Neutrophil (primary cell): ENCODE measurements at regions not wholly inside any gene's neighbourhood (a gene's known extent, or its start where the extent isn't known, plus 50 kb on each side); places are given as distances from the start of the nearest gene placed in this dataset.

Experiments used
- H3K27ac ChIP-seq: fragments of 200-600 bp; sonication (generic); 2 replicates; pipeline ENCODE4 v1.5.1; 2016; ENCODE audit warnings: mild to moderate bottlenecking, moderate library complexity
- H3K27me3 ChIP-seq: fragments of 200-600 bp; sonication (generic); 2 replicates; pipeline ENCODE4 v1.6.0; 2016; ENCODE audit warnings: mild to moderate bottlenecking
- H3K36me3 ChIP-seq: fragments of 200-600 bp; sonication (generic); 2 replicates; pipeline ENCODE4 v1.5.1; 2017
- H3K4me1 ChIP-seq, 2 experiments: fragments of 200-600 bp in 1 of 2; sonication (generic) in 1 of 2; 1 replicate in 1 of 2; 2 replicates in 1 of 2; pipeline versions ENCODE4 v1.5.1 to v1.6.1; 2013 to 2016; ENCODE audit warnings: low read depth in 1 of 2, low read length in 1 of 2, mild to moderate bottlenecking in 1 of 2, moderate library complexity in 1 of 2; ENCODE audit not compliant: control insufficient read depth in 1 of 2, insufficient read depth in 1 of 2
- H3K4me3 ChIP-seq, 2 experiments: fragments of 200-600 bp in 1 of 2; sonication (generic) in 1 of 2; 1 replicate in 1 of 2; 2 replicates in 1 of 2; pipeline ENCODE4 v1.5.1; 2013 to 2016; ENCODE audit warnings: low read depth in 1 of 2, low read length in 1 of 2, mild to moderate bottlenecking in 1 of 2, moderate library complexity in 1 of 2
- H3K9me3 ChIP-seq: fragments of 200-600 bp; sonication (generic); 2 replicates; pipeline ENCODE4 v1.5.1; 2016
- CTCF ChIP-seq: fragments of 200-600 bp; sonication (generic); IDR thresholded peaks from 2 replicates; pipeline ENCODE4 v1.5.1; 2016; ENCODE audit warnings: antibody characterized with exemption

GRCh38 chr5:5014586-5015235 is 125.4 kb upstream of the ADAMTS16 start:
- H3K27ac ChIP-seq = no peak overlapping the region
- TF ChIP-seq CTCF = no peak
- H3K4me3 ChIP-seq = no peak overlapping the region
- no peaks in the 10 kb centered on the region for H3K27me3 ChIP-seq
- no peaks in the 10 kb centered on the region for H3K4me1 ChIP-seq
- H3K9me3 ChIP-seq = no peaks in the 10 kb centered on the region
- no peaks in the 10 kb centered on the region for H3K36me3 ChIP-seq

- no peak overlapping the region for H3K27ac ChIP-seq
These were observed 122.1 kb upstream of the ADAMTS16 start for GRCh38 chr5:5017827-5018577.

GRCh38 chr5:5018578-5018970 is 121.6 kb upstream of the ADAMTS16 start:
- Histone ChIP-seq H3K27me3 (no peaks in the 10 kb centered on the region), H3K36me3 (no peaks in the 10 kb centered on the region), H3K4me1 (no peaks in the 10 kb centered on the region), H3K27ac (no peak overlapping the region), H3K4me3 (no peak overlapping the region), H3K9me3 (no peaks in the 10 kb centered on the region)
- no peak for TF ChIP-seq CTCF

More at GRCh38 chr5:5017827-5018577, 122.1 kb upstream of the ADAMTS16 start:
- Histone ChIP-seq H3K27me3 (no peaks in the 10 kb centered on the region), H3K4me3 (no peak overlapping the region), H3K36me3 (no peaks in the 10 kb centered on the region), H3K4me1 (no peaks in the 10 kb centered on the region), H3K9me3 (no peaks in the 10 kb centered on the region)
- no peak for TF ChIP-seq CTCF

GRCh38 chr5:5021436-5021835 is 118.7 kb upstream of the ADAMTS16 start:
- Histone ChIP-seq H3K9me3 (no peaks in the 10 kb centered on the region), H3K4me3 (no peak overlapping the region)

GRCh38 chr5:5025098-5025773 is 114.9 kb upstream of the ADAMTS16 start:
- no peaks in the 10 kb centered on the region for H3K4me1 ChIP-seq
- H3K27me3 ChIP-seq = no peaks in the 10 kb centered on the region
- H3K36me3 ChIP-seq = no peaks in the 10 kb centered on the region
- no peaks in the 10 kb centered on the region for H3K9me3 ChIP-seq
- no peak overlapping the region for H3K4me3 ChIP-seq
- no peak overlapping the region for H3K27ac ChIP-seq
- TF ChIP-seq CTCF = no peak

More at GRCh38 chr5:5021436-5021835, 118.7 kb upstream of the ADAMTS16 start:
- Histone ChIP-seq H3K27me3 (no peaks in the 10 kb centered on the region), H3K4me1 (no peaks in the 10 kb centered on the region), H3K36me3 (no peaks in the 10 kb centered on the region), H3K27ac (no peak overlapping the region)
- TF ChIP-seq CTCF = no peak
